GM10266 (cell line): ENCODE measurements at regions not wholly inside any gene's neighbourhood (a gene's known extent, or its start where the extent isn't known, plus 50 kb on each side); places are given as distances from the start of the nearest gene placed in this dataset.

Experiments
- DNase-seq: peaks from one replicate; pipeline ENCODE4 v3.0.0; 2012; ENCODE audit errors: extremely low spot score
- CTCF ChIP-seq: IDR thresholded peaks from 2 replicates; pipeline ENCODE4 v1.5.1; 2012; ENCODE audit warnings: mild to moderate bottlenecking, low read depth; ENCODE audit not compliant: control insufficient read depth, insufficient read depth; ENCODE audit errors: missing control alignments

GRCh38 chr5:30693326-30693725, 500.2 kb upstream of the CDH6 start:
- DNase-seq = no peak
- no peak for TF ChIP-seq CTCF

- DNase-seq = no peak
- no peak for TF ChIP-seq CTCF
Measured at GRCh38 chr5:30690931-30691330, 502.6 kb upstream of the CDH6 start.

- no peak for DNase-seq
- TF ChIP-seq CTCF = no peak
Measured at GRCh38 chr5:30687461-30687860, 506.0 kb upstream of the CDH6 start.

GRCh38 chr5:30686530-30686929, 507.0 kb upstream of the CDH6 start:
- DNase-seq = no peak
- no peak for TF ChIP-seq CTCF

GRCh38 chr5:30676223-30676840, 517.2 kb upstream of the CDH6 start:
- DNase-seq = no peak
- TF ChIP-seq CTCF = no peak

- no peak for TF ChIP-seq CTCF
Measured at GRCh38 chr5:30667293-30667692, 526.2 kb upstream of the CDH6 start.

GRCh38 chr5:30663536-30663935, 530.0 kb upstream of the CDH6 start:
- TF ChIP-seq CTCF = no peak
- DNase-seq = no peak

More at GRCh38 chr5:30667293-30667692, 526.2 kb upstream of the CDH6 start:
- no peak for DNase-seq
